ENCODE measurements at regions not wholly inside any gene's neighbourhood (a gene's known extent, or its start where the extent isn't known, plus 50 kb on each side); places are given as distances from the start of the nearest gene placed in this dataset.
"Not testable (repeated sequence)": the region's sequence is repeated elsewhere in the genome, so short reads cannot be mapped to it uniquely, and the experiment has no call there.

GRCh38 chr10:16242859-16243613 lies 193.8 kb upstream of the PTER start:
- H3K4me1 ChIP-seq, result no peaks in the 10 kb centered on the region
- H3K4me3 ChIP-seq, result no peak overlapping the region
- DNase-seq (ENCODE audit: low spot score in 2 of 2), result no peak
- no peak for TF ChIP-seq POLR2AphosphoS5 (IDR thresholded peaks at IDR 0.05)
- no peak for TF ChIP-seq POLR2A (IDR thresholded peaks at IDR 0.05)
- TF ChIP-seq CTCF (IDR thresholded peaks at IDR 0.05), result no peak
- peaks cover 7 to 16% of the 10 kb centered on the region in 2 donors for H3K9me3 ChIP-seq
- no peaks in the 10 kb centered on the region for H3K27me3 ChIP-seq
- H3K36me3 ChIP-seq, result no peaks in the 10 kb centered on the region
- intact Hi-C loops (cut with DNase I; ENCODE audit: low total_unique reads), result no loop called here
- H3K27ac ChIP-seq, result no peak overlapping the region

- H3K9me3 ChIP-seq; intact Hi-C loops (cut with DNase I; ENCODE audit: low total_unique reads); H3K4me3 ChIP-seq; H3K27ac ChIP-seq; H3K4me1 ChIP-seq; H3K27me3 ChIP-seq; DNase-seq (ENCODE audit: low spot score in 2 of 2); H3K36me3 ChIP-seq: not testable (repeated sequence)
These were observed 186.7 kb upstream of the PTER start for GRCh38 chr10:16250136-16250535.

- intact Hi-C loops (cut with DNase I; ENCODE audit: low total_unique reads), result no loop called here
- H3K9me3 ChIP-seq, result peaks cover 0 to 8% of the 10 kb centered on the region in 2 donors
- TF ChIP-seq CTCF (IDR thresholded peaks at IDR 0.05) (no peak), POLR2AphosphoS5 (IDR thresholded peaks at IDR 0.05) (no peak)
- H3K27ac ChIP-seq, result no peak overlapping the region
- H3K4me3 ChIP-seq, result no peak overlapping the region
- DNase-seq (ENCODE audit: low spot score in 2 of 2), result no peak
- H3K27me3 ChIP-seq, result no peaks in the 10 kb centered on the region
- no peaks in the 10 kb centered on the region for H3K36me3 ChIP-seq
- no peaks in the 10 kb centered on the region for H3K4me1 ChIP-seq
These were observed 180.5 kb upstream of the PTER start for GRCh38 chr10:16256336-16256735.

GRCh38 chr10:16258291-16259040 lies 178.3 kb upstream of the PTER start:
- no peak overlapping the region for H3K4me3 ChIP-seq
- H3K27me3 ChIP-seq, result no peaks in the 10 kb centered on the region
- no peak for DNase-seq (ENCODE audit: low spot score in 2 of 2)
- peaks cover 0 to under 1% of the 10 kb centered on the region in 2 donors for H3K9me3 ChIP-seq
- intact Hi-C loops (cut with DNase I; ENCODE audit: low total_unique reads), result no loop called here
- no peak overlapping the region for H3K27ac ChIP-seq
- TF ChIP-seq CTCF (IDR thresholded peaks at IDR 0.05), result no peak
- TF ChIP-seq POLR2A (IDR thresholded peaks at IDR 0.05), result no peak
- TF ChIP-seq POLR2AphosphoS5 (IDR thresholded peaks at IDR 0.05), result no peak
- H3K36me3 ChIP-seq, result no peaks in the 10 kb centered on the region
- no peaks in the 10 kb centered on the region for H3K4me1 ChIP-seq

GRCh38 chr10:16259726-16260125 lies 177.1 kb upstream of the PTER start:
- Histone ChIP-seq H3K36me3 (no peaks in the 10 kb centered on the region), H3K4me3 (no peak overlapping the region), H3K9me3 (no peaks in the 10 kb centered on the region), H3K27ac (no peak overlapping the region), H3K4me1 (no peaks in the 10 kb centered on the region), H3K27me3 (no peaks in the 10 kb centered on the region)
- no peak for DNase-seq (ENCODE audit: low spot score in 2 of 2)
- TF ChIP-seq POLR2A (IDR thresholded peaks at IDR 0.05), result no peak
- TF ChIP-seq POLR2AphosphoS5 (IDR thresholded peaks at IDR 0.05), result no peak
- no peak for TF ChIP-seq CTCF (IDR thresholded peaks at IDR 0.05)
- intact Hi-C loops (cut with DNase I; ENCODE audit: low total_unique reads), result no loop called here

Measured in breast epithelium (tissue), 4 donors.